GM12873 (cell line): ENCODE measurements at regions not wholly inside any gene's neighbourhood (a gene's known extent, or its start where the extent isn't known, plus 50 kb on each side); places are given as distances from the start of the nearest gene placed in this dataset.
A peak's percentile ranks its signal among the peaks of the same experiment; 100 is the strongest.

Source experiments
- TF ChIP-seq, protein P1 (sequence below): IDR thresholded peaks from 2 replicates; pipeline ENCODE4 v1.5.1; 2012; ENCODE audit warnings: low read depth, mild to moderate bottlenecking, moderate library complexity, low read length, control low read depth; ENCODE audit not compliant: insufficient read depth; ENCODE audit errors: missing control alignments

DNA sequence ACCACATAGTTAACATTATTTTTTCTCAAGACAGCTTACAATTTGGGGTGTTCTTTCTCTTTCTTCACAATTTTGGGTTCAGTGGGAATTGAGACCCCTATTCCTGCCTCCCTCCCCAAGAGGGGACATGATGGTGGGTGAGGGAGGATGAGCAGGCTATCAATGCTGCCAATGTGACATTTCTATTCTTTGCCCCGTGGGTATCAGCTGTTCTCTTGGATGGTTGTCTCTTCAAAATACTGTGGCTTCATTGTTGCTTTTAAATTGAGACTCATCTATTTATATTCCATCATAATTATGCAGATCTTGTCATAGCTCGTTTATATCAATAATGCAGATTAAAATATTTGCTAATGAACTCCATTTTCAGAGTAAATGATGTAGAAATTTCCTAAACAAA lies 56.5 kb upstream of the ANO4 start:
- TF ChIP-seq, protein P1, sequence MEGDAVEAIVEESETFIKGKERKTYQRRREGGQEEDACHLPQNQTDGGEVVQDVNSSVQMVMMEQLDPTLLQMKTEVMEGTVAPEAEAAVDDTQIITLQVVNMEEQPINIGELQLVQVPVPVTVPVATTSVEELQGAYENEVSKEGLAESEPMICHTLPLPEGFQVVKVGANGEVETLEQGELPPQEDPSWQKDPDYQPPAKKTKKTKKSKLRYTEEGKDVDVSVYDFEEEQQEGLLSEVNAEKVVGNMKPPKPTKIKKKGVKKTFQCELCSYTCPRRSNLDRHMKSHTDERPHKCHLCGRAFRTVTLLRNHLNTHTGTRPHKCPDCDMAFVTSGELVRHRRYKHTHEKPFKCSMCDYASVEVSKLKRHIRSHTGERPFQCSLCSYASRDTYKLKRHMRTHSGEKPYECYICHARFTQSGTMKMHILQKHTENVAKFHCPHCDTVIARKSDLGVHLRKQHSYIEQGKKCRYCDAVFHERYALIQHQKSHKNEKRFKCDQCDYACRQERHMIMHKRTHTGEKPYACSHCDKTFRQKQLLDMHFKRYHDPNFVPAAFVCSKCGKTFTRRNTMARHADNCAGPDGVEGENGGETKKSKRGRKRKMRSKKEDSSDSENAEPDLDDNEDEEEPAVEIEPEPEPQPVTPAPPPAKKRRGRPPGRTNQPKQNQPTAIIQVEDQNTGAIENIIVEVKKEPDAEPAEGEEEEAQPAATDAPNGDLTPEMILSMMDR, result no peak

DNA sequence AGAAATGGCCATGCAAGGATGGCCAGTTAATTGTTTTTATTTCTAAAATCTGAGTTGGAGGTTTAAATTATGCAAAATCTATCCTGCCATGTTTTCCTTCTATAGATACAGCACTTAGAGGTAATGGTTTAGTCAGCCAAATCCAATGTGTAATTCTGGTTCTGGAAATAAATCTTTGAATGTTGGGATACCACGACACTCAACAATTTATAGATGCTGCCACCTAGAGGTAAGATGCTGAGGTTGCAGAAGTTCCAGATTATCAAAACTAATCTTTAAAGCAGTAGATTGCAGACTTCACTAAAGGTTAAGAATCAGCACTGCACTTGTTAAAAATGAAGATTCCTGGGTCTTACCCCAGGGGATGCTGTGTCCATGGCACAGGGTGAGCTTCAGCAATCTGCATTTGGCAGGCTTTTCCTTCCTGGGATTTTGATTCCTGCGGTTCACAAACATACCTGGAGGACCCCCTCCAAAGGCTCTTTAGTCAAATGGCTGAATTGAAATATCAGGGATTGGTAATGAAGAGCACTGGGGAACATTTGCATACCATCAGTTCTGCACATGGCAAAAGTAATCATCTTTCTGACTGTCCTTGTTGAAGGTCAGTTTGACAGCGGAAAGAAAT lies 53.4 kb upstream of the ANO4 start:
- TF ChIP-seq, protein P1, result peak; percentile 64

DNA sequence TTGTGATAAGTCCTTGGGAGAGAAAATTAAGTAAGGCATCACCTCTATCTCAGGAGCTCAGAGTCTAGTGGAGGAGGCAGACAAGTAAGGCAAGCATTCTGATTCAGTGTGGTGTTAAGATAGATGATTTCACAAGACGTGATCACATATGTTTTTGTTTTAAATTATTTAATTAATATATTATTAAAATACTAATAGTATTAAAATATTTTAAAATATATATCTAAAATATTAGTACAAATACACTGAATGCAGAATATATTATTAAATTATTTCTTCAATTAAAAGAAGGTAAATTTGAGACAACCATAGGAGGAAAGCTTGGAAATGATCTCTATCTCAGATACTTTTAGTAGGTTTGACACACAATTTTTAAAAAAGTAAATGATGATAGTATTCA lies 51.5 kb upstream of the ANO4 start:
- TF ChIP-seq, protein P1, result no peak
